Epithelial cell of prostate (primary cell): ENCODE measurements at regions not wholly inside any gene's neighbourhood (a gene's known extent, or its start where the extent isn't known, plus 50 kb on each side); places are given as distances from the start of the nearest gene placed in this dataset.
A peak's percentile ranks its signal among the peaks of the same experiment; 100 is the strongest.

ENCODE experiments used
- DNase-seq: peaks from one replicate; pipeline ENCODE4 v3.0.0-alpha.2; 2011; ENCODE audit warnings: low read depth, low spot score
- H3K27ac ChIP-seq: fragments of 450-650 bp; 2 replicates; pipeline ENCODE4 v1.5.1; 2017; ENCODE audit warnings: mild to moderate bottlenecking

- no peak overlapping the region for H3K27ac ChIP-seq
Observed at GRCh38 chr17:72296456-72296855, 175.6 kb downstream of the SOX9 start.

GRCh38 chr17:72297326-72298115 lies 176.7 kb downstream of the SOX9 start:
- no peak overlapping the region for H3K27ac ChIP-seq
- no peak for DNase-seq

More at GRCh38 chr17:72296456-72296855, 175.6 kb downstream of the SOX9 start:
- no peak for DNase-seq

- DNase-seq: no peak
Observed at GRCh38 chr17:72299100-72299499, 178.3 kb downstream of the SOX9 start.

GRCh38 chr17:72299592-72299991 lies 178.8 kb downstream of the SOX9 start:
- no peak overlapping the region for H3K27ac ChIP-seq
- no peak for DNase-seq

More at GRCh38 chr17:72299100-72299499, 178.3 kb downstream of the SOX9 start:
- no peak overlapping the region for H3K27ac ChIP-seq

GRCh38 chr17:72301887-72302286 lies 181.1 kb downstream of the SOX9 start:
- no peak overlapping the region for H3K27ac ChIP-seq
- no peak for DNase-seq

GRCh38 chr17:72302735-72303134 lies 181.9 kb downstream of the SOX9 start:
- H3K27ac ChIP-seq: no peak overlapping the region
- DNase-seq: no peak

GRCh38 chr17:72303787-72304733 lies 183.2 kb downstream of the SOX9 start:
- DNase-seq: no peak

GRCh38 chr17:72304859-72305258 lies 184.0 kb downstream of the SOX9 start:
- DNase-seq: no peak
- H3K27ac ChIP-seq: no peak overlapping the region

More at GRCh38 chr17:72303787-72304733, 183.2 kb downstream of the SOX9 start:
- H3K27ac ChIP-seq: no peak overlapping the region

GRCh38 chr17:72305472-72305871 lies 184.7 kb downstream of the SOX9 start:
- DNase-seq: no peak
- no peak overlapping the region for H3K27ac ChIP-seq

GRCh38 chr17:72306037-72306436 lies 185.2 kb downstream of the SOX9 start:
- no peak for DNase-seq
- no peak overlapping the region for H3K27ac ChIP-seq

GRCh38 chr17:72307836-72308235 lies 187.0 kb downstream of the SOX9 start:
- no peak for DNase-seq
- no peak overlapping the region for H3K27ac ChIP-seq

GRCh38 chr17:72308744-72309385 lies 188.0 kb downstream of the SOX9 start:
- DNase-seq: no peak
- no peak overlapping the region for H3K27ac ChIP-seq

- no peak for DNase-seq
- no peak overlapping the region for H3K27ac ChIP-seq
Observed at GRCh38 chr17:72311004-72311403, 190.2 kb downstream of the SOX9 start.

GRCh38 chr17:72315122-72315913 lies 194.5 kb downstream of the SOX9 start:
- no peak for DNase-seq

GRCh38 chr17:72318131-72318530 lies 197.3 kb downstream of the SOX9 start:
- DNase-seq: no peak
- H3K27ac ChIP-seq: no peak overlapping the region

More at GRCh38 chr17:72315122-72315913, 194.5 kb downstream of the SOX9 start:
- no peak overlapping the region for H3K27ac ChIP-seq

GRCh38 chr17:72321896-72322295 lies 201.1 kb downstream of the SOX9 start:
- no peak for DNase-seq
- H3K27ac ChIP-seq: no peak overlapping the region

GRCh38 chr17:72332367-72332766 lies 211.5 kb downstream of the SOX9 start:
- peak overlapping the region; percentile 3 for H3K27ac ChIP-seq
- no peak for DNase-seq

- H3K27ac ChIP-seq: no peak overlapping the region
- DNase-seq: no peak
Observed at GRCh38 chr17:72333570-72333969, 212.8 kb downstream of the SOX9 start.

GRCh38 chr17:72334205-72334604 lies 213.4 kb downstream of the SOX9 start:
- DNase-seq: no peak

More at GRCh38 chr17:72334205-72334604, 213.4 kb downstream of the SOX9 start:
- no peak overlapping the region for H3K27ac ChIP-seq
